ENCODE measurements at regions not wholly inside any gene's neighbourhood (a gene's known extent, or its start where the extent isn't known, plus 50 kb on each side); places are given as distances from the start of the nearest gene placed in this dataset.
"Not testable (repeated sequence)": the region's sequence is repeated elsewhere in the genome, so short reads cannot be mapped to it uniquely, and the experiment has no call there.

DNA sequence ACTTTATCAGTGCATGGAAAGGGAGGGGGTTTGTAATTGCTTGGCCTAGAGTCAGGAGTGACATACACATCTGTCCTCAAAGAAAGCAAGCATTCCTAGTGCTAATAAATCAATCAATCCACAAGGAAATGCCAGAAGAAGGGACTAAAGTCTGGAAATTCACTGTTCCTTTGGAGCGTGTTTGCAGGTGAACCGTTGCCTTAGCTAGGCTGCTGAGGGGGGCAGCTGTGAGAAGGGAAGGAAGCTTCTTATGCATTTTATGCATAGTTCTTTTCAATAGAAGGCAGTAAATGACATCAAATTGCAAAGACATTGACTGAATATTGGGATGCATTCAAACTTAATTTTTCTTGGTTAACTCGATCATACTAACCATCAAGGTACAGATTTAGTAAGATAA, 1092.5 kb upstream of the SEMA6A start:
- no peak for DNase-seq (ENCODE audit: low read depth in 2 of 2, low spot score in 1 of 2)

DNA sequence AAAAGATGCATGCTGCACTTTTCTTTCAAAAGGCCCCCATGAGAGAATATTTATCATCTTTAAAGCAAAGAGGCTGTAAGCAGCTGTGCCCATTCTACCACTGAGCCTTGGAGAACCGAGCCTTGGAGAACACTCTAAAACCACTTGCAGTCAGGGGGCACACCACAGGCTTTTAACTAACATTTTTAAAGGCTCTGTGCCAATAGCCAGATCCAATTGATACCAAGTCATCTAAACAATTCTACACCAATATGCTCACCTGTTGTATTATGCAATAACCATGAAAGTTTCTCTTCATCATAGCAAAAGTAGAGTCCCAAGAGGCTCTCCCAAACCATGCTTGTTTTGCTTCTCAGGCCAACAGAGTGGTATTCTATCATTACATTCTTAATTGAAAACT, 1090.5 kb upstream of the SEMA6A start:
- no peak for DNase-seq (ENCODE audit: low read depth in 2 of 2, low spot score in 1 of 2)

DNA sequence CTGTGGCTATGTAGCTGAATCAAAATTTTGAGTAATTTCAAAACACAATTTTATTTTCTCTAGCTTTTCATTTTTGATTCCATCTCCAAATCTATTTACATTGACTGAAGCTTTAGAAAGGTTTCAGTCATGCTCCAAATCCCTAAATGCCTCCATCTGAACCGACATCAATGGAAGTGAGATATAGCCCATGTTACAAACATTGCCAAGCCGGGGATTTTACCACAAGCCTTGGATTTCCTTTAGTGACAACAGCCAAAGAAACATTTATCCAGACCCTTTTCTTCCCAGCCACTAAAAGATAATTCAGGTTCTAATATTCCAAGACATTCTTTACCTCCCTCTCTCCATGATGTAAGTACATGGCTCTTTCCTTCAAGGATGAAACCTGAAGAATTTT, 1087.7 kb upstream of the SEMA6A start:
- no peak for DNase-seq (ENCODE audit: low read depth in 2 of 2, low spot score in 1 of 2)

DNA sequence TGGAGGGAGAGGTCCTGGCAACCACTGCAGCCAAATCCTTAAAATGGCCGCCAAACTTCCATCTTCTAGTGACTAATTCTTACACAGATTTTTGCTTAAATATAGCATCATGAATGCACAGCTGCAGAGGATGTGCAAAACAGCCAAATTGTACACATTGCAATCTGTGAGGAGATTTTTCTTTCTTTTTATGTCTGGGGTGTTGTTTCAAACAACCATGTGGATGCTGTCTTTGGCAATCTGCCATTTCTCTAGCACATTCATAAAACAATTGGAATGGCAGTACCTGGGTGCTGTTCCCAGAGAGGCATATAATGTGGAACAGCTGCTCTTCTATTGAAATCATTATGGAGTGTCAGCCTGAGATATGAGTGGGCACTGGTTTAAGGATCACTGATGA, 1082.9 kb upstream of the SEMA6A start:
- no peak for DNase-seq (ENCODE audit: low read depth in 2 of 2, low spot score in 1 of 2)

DNA sequence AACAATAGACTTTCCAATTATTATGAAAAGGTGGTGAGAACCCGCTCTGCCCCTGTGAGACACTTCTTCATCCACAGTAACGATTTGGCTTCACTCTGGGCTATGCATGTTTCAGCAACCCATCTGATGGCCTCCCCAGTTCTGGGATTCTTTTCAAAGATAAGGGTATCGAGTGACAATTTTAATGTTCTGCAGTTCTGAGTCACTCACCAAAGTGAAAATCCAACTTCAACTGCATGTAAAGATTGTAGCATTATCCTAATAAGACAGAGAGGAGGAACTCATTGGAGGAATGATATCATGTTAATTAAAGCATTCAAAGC, 1078.3 kb upstream of the SEMA6A start:
- DNase-seq (ENCODE audit: low read depth in 2 of 2, low spot score in 1 of 2) = no peak

DNA sequence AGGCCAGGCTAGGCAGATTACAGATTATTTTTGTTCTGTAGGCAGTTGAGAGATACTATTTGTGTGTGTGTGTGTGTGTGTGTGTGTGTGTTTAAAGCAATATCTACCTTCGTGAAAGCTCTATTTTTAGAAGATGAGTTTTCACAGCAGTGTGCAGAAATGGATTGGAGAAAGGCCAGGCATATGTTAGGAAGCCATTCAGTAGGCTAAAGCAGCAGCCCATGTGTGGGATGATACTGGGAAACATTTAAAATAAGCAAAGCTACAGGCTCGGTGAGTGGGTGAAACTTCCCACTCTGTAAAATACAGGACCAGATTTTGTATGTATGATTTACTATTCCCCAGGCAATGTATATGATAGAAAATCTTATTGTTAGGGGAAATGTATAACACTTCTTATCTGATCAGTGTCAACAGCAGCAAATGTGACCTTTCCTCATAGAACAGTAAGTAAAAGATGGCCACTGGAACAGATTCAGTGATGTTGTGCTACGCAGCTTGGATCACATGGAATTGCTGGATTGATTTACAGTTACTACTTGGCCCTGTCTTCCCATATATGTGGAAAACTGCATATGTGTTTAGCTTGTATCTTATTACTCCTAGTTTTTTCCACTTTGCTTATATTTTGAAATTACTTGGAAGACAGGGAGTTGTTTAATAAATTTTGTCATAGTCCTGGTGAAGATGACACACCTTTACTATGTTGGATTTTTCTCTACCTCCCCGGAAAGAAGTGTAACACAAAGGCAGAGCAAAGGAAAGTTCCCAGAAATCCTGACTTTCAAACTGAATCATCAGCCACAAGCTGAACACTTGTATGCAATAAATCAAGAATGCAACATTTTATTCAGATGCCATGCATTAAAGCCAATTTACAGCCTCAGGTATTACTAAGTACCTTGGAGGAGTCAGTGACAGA, 1077.7 kb upstream of the SEMA6A start:
- no peak for DNase-seq (ENCODE audit: low read depth in 2 of 2, low spot score in 1 of 2)

DNA sequence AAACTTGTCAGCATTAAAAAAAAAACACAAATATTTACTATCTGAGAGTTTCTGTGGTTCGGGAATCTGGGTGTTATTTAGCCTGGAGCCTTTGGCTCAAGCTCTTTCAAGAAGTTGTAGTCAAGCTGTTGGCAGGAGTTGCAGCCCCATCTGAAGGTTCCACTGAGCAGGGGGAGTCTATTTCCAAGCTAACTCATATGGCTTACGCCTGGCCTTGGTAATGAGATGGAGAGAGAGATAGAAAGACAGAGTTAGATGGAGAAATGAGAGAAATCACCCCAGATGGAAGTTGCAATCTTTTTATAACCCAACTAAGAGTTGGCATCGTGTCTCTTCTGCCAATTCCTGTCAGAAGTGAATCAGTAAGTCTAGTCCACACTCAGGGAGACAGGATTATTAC, 1075.2 kb upstream of the SEMA6A start:
- no peak for DNase-seq (ENCODE audit: low read depth in 2 of 2, low spot score in 1 of 2)

DNA sequence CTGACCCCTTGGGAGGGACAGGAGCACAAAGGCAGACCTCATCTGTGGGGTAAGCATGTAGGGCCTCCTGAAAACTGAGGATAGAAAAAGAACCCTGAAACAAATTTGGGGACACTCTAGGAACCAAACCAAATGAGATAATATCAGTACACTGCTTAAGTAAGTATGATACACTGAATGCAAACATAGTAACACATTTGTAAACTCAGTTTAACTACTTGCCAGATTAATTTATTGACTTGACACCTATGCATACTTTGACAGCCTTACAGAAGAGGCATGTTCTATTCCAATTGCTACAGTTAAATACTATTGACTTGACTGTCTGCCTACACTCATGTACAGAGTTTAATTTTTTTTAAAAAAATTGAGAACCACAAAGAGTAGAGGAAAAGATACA, 1070.8 kb upstream of the SEMA6A start:
- DNase-seq (ENCODE audit: low read depth in 2 of 2, low spot score in 1 of 2) = no peak

DNA sequence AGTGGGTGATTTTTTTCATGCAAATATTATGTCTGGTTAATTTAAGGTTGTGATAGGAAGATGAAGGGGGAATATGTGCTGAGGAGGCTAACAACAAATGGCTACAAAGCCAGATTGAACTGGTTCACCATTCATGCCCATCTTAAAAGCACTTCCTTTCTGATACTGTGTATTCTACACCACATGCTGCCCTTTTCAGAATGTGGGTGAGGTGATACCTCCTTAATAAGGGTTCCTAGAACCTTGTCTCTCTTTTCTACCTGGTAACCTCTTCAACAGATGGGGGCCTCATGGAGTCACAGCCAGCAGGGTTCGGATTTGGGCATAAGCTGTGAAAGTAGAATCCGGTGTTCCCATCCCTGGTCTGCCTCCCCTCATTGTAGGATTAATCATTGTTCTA, 1064.0 kb upstream of the SEMA6A start:
- no peak for DNase-seq (ENCODE audit: low read depth in 2 of 2, low spot score in 1 of 2)

DNA sequence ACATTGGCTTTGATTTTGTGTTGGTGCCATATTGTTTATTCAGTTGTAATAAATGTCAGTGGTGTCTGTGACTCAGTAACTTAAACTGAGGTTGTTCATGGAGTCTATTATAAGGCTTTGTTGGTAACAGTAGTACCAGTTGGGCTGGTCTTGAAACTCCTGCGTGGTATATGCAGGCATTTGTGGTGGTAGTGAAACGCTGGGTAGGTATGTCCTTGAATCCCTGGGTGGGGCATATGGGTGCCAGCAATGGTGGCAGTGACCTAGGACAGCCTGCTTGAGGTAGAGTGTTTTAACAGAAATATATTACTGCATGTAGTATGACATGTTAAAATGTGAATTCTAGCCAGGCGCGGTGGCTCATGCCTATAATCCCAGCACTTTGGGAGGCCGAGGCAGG, 1058.5 kb upstream of the SEMA6A start:
- no peak for DNase-seq (ENCODE audit: low read depth in 2 of 2, low spot score in 1 of 2)

DNA sequence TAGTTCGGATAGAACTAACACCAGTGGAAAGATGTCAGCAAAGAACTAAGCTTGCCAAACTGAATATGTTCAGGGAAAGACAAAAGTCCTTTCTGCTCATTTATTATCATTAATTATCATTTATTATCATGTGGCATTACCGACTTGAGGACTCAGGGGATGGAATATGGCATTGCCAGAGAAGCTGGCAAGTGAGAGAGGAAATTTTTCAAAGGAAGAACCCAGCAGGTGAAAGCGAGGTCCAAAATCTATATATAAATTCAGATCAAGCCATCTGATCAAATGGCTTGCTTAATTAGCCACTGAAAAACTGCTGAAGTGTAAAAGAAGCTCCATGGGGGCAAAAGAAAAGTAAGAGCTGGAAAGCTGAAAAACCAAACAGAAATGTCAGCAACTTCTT, 1049.6 kb upstream of the SEMA6A start:
- no peak for DNase-seq (ENCODE audit: low read depth in 2 of 2, low spot score in 1 of 2)

DNA sequence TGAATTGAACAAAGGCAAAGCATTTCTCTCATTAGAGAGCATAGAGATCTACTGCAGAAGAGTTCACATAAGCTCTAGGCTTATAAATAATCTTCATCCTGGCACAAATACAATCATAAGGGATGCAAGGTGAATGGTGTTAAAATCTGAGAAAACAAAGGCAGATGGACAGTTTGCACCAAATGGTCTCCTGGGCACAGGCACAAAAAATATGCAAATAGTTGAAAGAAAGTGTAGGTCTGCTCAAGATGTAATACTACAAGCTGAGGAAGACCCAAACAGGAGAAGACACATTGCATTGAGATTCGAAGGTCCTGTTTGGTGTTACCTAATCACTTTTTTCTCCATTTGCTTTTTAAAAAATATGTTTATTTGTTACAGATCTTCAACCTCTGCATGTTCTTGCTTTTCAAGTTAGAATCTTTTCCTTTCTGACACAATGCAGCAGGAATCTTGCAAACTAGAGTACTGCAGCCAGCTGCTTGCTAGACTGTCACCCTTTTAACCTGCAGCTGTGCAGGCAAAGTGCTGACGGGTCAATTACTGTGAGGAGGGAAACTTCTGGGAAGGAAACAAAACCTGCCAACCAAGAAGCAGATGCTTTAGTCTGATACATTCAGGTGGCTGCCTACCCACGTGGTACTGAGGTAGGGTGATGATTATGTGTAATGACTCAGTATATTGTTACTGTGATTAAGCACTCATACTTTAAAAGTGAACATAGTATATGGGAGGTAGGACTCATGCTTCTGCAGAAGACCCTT, 1048.6 kb upstream of the SEMA6A start:
- DNase-seq (ENCODE audit: low read depth in 2 of 2, low spot score in 1 of 2) = no peak

DNA sequence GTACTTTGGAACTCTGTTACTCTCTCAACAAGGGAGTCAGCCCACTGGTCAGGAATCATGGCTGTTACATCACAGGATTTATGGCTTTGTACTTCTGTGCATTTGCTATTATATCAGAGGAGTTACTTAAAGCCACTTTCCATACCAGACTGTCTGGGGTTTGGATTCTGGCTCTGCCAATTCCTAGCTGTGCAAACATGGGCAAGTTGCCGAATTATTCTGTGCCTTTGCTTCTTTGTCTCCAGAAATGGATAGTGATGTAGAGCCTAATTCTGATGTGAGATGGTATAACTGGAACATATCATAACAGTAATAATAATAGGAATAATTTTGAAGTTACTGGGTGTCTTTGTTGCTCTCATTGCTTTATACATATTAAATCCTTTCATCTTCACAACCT, 1047.3 kb upstream of the SEMA6A start:
- no peak for DNase-seq (ENCODE audit: low read depth in 2 of 2, low spot score in 1 of 2)

DNA sequence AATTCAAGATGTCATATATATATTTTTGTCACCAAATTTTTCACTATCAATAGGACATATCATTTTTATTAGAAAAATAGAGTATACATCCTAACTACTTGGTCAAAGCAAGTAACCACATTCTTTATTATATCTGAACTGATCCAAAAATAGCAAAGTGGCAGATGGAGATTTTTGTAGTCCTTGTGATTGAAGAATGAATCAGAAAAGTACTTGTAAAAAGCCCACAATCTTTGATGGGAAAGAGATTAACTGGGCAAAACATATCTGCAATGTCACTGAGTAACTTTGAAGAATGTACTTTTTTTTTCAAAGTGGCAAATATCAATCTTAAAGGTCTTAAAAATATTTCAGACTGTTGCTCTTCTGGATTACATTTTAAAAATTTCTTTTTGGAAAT, 1040.6 kb upstream of the SEMA6A start:
- no peak for DNase-seq (ENCODE audit: low read depth in 2 of 2, low spot score in 1 of 2)

DNA sequence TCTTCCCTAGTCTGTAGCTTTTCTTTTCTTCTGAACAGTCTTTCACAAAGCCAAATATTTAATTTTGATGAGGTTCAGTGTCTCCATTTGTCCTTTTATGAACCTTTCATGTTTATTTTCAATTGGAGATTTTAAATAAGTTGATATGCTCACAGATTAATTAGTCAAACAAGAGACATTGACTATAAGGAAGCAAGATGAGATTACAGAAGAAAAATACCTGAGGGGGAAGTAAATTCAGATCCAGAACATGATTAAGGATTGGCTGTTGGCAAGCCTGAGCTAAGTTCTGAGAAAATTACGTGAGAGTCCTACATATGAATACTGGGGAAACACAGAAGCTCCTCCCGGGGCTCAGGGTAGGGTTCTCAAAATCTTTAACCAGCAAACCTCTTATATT, 1039.8 kb upstream of the SEMA6A start:
- DNase-seq (ENCODE audit: low read depth in 2 of 2, low spot score in 1 of 2) = no peak

DNA sequence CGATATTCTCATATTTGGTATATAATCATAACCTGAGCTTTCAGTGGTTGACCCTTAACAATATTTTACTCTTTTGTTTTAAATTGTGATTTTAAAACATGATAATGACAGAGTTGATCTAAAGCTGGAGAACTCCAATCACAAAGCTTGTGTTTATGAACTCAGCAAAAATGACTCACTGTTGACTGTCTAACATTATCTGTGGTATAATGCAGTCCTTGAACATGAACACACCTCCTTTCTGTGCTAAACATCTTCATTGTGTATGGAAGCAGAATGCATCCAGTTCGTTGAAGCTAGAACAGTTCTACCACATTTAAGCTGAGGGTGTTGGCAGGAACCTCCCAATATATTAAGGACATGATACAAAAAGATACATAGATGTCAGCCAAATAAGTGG, 1030.2 kb upstream of the SEMA6A start:
- DNase-seq (ENCODE audit: low read depth in 2 of 2, low spot score in 1 of 2) = no peak

DNA sequence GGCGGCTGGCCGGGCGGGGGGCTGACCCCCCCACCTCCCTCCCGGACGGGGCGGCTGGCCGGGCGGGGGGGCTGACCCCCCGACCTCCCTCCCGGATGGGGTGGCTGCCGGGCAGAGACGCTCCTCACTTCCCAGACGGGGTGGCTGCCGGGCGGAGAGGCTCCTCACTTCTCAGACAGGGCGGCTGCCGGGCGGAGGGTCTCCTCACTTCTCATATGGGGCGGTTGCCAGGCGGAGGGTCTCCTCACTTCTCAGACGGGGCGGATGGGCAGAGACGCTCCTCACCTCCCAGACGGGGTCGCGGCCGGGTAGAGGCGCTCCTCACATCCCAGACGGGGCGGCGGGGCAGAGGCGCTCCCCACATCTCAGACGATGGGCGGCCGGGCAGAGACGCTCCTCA, 1025.2 kb upstream of the SEMA6A start:
- DNase-seq (ENCODE audit: low read depth in 2 of 2, low spot score in 1 of 2) = not testable (repeated sequence)

DNA sequence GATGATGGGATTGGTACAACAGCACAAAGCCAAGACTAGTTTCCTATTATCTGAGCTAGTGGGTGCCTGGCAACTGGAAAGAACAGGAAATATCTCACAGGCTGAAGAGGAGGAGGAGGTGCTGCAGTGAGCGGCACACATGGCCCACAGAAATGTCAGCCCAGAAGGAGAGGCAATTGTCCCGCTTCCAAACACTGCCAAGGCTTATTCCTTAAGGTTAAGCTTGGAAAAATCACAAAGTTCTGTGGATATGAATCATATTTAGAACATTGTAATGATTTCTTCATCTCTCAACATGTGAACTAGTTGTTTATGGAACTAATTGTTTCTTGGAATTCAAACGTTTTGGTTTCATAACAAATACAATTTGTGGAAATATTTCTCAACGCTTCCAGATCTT, 1019.5 kb upstream of the SEMA6A start:
- DNase-seq (ENCODE audit: low read depth in 2 of 2, low spot score in 1 of 2) = no peak

DNA sequence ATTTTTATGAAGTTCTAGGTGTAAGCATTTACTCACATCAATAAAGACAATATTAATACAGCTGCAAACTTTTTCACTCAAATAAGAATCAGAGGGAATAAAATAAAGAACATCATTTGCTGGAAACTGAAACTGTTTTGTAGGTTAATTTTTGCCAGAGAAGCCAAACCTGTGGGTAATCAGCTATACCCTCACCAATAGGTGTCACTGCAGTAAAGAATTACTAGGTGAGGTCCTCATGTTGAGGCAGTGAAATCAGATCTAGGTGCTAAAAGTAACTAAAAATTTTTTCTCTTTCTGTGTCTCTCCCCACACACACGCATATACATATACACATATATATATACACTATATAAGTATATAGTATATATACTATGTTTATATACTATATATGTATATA, 1016.3 kb upstream of the SEMA6A start:
- no peak for DNase-seq (ENCODE audit: low read depth in 2 of 2, low spot score in 1 of 2)

DNA sequence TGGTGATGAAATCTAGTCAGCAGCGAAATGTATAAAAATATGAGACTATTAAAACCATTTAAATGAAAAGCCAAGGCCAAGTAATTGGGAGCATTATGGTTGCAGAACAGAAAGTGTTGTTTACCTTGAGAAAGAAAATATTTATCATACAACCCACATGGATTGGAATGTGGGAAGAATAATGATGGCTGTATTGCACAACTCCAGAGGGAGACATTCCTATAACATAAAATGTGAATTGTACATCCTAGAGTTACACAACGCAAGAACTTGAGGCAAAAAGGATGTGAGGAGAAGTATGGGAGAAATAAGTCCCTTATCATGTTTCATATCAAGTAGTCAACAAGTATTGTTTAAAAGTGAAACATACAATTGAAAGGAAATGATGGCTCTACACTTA, 1014.0 kb upstream of the SEMA6A start:
- DNase-seq (ENCODE audit: low read depth in 2 of 2, low spot score in 1 of 2) = no peak

DNA sequence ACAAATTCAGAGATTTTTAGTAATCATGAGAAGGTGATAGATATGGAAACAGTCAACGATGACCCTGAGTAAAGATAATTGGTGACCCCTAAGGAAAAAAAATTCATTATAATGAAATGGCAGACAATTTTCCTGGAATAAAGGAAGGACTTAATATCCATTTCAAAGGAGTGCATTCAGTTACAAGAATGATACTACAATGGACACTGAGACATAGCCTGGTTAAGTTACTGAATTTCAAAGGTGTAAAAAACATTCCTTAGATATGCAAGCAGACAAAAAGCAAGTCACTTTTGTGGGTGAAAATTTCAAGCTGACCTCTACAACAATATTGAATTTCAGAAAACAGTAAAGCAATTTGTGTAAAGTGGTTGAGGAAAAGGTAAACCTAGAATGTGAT, 1012.5 kb upstream of the SEMA6A start:
- DNase-seq (ENCODE audit: low read depth in 2 of 2, low spot score in 1 of 2) = no peak

DNA sequence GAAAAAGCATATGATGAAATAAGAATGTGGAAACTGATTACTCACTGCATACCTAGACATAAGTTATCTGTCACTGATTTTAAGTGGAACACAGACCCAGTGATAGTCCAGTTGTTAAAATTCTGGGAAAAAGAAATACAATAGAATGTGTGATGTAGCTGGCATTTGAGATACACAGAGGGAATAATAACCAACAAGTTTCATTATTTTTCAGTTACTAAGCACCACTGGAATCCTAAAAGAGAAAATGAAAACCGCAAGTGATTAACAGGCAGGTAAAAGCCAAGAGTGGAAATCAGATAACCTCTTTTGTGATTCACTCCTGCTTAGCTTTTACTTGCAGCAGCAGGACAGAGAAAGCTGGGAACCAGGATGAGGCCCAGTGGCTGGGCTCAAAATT, 994.0 kb upstream of the SEMA6A start:
- DNase-seq (ENCODE audit: low read depth in 2 of 2, low spot score in 1 of 2) = no peak

DNA sequence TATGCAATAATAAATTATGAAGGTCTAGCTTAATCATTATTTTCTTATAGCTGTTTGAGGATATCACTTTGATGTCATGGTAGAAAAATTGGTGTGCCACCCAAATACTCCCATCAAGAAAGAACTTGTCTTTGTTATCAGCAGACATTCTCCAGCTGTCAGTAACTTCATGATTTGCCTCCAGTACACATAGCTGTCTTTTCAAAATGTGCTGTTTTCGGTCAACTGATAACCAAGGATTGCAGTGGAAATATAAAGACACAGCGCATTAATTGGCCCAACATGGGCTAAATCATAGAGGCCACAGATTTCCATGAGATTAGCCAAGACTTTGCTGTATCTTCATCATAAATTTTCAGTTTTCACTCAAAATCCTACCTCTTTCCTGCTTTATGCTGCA, 993.5 kb upstream of the SEMA6A start:
- no peak for DNase-seq (ENCODE audit: low read depth in 2 of 2, low spot score in 1 of 2)
